ENCODE measurements at regions not wholly inside any gene's neighbourhood (a gene's known extent, or its start where the extent isn't known, plus 50 kb on each side); places are given as distances from the start of the nearest gene placed in this dataset.

DNA sequence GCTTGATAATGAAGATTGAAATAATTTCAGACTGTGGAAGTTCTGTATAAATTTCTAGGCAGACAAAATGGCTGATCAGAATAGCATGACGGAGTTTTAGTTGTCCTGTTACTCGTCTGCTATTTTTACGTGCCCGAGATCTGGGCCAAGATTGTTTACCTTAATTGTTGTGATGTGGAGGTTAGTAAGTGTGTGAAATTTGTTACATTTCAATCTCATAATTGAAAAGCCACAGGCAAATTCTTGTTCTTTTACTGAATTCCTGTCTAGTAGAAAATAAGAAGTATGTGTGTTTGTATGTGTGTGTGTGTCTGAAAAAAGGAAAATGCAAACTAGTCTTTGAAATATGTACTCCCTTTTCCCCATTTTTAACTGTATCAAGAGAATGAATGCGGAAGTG, 115.2 kb downstream of the UTRN start:
- Histone ChIP-seq H3K27ac (no peak overlapping the region), H3K4me3 (no peak overlapping the region)

DNA sequence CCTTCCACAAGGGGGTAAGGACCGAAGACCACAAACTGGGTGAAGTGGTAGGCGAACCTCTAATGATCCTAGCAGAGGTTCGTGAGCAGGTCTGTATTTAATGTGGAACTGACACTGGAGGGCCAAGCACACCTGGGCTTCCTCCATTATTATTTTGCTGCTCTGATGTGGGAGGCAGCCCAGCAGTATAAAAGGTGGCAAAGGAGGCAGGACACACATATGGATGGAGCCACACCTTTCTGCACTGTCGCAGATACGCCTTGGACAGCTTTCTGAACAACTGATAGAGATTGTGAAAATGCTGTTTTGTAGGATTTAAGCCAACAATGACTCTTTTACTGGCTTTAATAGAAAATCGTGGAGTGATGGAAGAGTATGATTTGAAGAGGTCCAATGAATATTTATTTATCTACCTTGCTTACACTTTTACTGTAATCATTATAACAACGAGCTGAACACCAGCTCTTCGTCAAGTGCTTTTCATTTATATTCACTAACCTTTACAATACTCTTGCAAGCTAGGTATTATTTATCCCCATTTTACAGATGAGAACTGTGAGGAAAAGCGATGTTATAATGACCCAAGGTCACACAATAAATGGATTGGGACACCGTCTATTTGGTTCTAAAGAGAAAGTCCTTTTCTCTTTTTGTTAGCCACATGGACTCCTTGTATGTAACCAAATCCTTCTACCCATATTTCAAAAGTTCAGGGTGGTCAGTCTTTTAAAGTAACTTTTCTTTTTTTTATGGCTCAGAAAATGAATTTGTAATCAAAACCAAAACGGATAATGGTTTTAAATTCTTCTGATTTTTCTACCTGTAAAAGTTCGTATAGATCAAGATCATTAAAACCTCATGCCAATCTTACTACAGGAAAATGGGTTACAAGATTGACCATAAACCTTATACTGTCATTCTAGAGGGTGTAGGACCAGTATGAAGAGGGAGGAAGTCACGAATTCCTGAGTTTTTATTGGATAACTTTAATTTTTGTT, 116.9 kb downstream of the UTRN start:
- H3K36me3 ChIP-seq, result no peaks in the 10 kb centered on the region
- H3K9ac ChIP-seq (ENCODE audit: low read depth in 2 of 2, low read length in 2 of 2), result no peak overlapping the region
- TF ChIP-seq, protein P1, sequence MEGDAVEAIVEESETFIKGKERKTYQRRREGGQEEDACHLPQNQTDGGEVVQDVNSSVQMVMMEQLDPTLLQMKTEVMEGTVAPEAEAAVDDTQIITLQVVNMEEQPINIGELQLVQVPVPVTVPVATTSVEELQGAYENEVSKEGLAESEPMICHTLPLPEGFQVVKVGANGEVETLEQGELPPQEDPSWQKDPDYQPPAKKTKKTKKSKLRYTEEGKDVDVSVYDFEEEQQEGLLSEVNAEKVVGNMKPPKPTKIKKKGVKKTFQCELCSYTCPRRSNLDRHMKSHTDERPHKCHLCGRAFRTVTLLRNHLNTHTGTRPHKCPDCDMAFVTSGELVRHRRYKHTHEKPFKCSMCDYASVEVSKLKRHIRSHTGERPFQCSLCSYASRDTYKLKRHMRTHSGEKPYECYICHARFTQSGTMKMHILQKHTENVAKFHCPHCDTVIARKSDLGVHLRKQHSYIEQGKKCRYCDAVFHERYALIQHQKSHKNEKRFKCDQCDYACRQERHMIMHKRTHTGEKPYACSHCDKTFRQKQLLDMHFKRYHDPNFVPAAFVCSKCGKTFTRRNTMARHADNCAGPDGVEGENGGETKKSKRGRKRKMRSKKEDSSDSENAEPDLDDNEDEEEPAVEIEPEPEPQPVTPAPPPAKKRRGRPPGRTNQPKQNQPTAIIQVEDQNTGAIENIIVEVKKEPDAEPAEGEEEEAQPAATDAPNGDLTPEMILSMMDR (IDR thresholded peaks at IDR 0.05), result no peak
- H3K4me1 ChIP-seq, result no peaks in the 10 kb centered on the region
- H3K27ac ChIP-seq, result no peak overlapping the region
- no peak for DNase-seq
- intact Hi-C loops (cut with DNase I), result no loop called here
- H3K27me3 ChIP-seq, result no peaks in the 10 kb centered on the region
- no peaks in the 10 kb centered on the region for H3K9me3 ChIP-seq
- H3K4me3 ChIP-seq, result no peak overlapping the region

More for the DNA sequence above, 115.2 kb downstream of the UTRN start:
- Histone ChIP-seq H3K27me3 (no peaks in the 10 kb centered on the region), H3K9me3 (no peaks in the 10 kb centered on the region), H3K36me3 (no peaks in the 10 kb centered on the region), H3K9ac (ENCODE audit: low read depth in 2 of 2, low read length in 2 of 2) (no peak overlapping the region), H3K4me1 (no peaks in the 10 kb centered on the region)
- intact Hi-C loops (cut with DNase I), result no loop called here
- TF ChIP-seq, protein P1 (IDR thresholded peaks at IDR 0.05), result no peak
- DNase-seq, result no peak

DNA sequence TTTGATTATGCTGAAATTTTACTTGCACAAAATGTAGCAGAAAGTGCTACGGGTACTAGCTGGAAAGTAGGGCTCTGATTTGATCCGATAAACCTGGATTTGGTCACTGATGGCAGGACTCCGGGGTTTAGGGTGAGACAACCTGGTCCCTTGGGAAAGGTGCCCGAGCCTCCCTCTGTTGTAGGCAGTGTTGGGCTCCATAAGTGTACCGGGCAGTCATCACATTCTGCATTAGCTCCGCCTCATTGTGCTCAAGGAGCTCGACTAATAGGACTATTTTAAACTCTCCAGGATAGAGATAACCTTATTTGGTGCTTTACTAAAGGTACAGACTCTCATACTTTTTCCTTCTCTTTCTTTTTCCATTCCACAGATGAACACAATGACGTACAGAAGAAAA, 117.6 kb downstream of the UTRN start:
- H3K36me3 ChIP-seq, result no peaks in the 10 kb centered on the region
- no peak for DNase-seq
- no peak overlapping the region for H3K27ac ChIP-seq
- H3K4me1 ChIP-seq, result no peaks in the 10 kb centered on the region
- intact Hi-C loops (cut with DNase I), result no loop called here
- no peaks in the 10 kb centered on the region for H3K27me3 ChIP-seq
- H3K9ac ChIP-seq (ENCODE audit: low read depth in 2 of 2, low read length in 2 of 2), result no peak overlapping the region
- H3K4me3 ChIP-seq, result no peak overlapping the region
- no peaks in the 10 kb centered on the region for H3K9me3 ChIP-seq
- TF ChIP-seq, protein P1 (IDR thresholded peaks at IDR 0.05), result no peak

DNA sequence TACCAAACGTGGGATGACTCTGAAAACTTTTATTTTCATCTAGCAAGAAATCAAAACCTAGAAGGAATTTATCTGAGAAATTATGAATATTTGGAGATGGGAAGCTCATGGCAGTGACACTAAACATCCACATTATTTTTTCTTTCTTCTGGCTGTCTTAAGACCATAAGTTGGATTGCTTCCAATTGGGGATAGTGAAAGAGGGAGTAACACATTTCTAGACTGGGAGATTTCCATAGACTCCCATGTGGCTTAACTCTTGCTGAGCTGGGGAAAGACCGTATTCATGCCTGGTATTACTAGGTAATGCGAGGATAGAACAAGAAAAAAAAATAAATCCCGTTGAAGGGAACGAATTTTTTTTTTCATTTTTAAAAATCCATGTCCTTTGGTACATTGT, 120.0 kb downstream of the UTRN start:
- H3K9me3 ChIP-seq, result no peaks in the 10 kb centered on the region
- DNase-seq, result no peak
- intact Hi-C loops (cut with DNase I), result no loop called here
- TF ChIP-seq, protein P1 (IDR thresholded peaks at IDR 0.05), result no peak
- H3K27ac ChIP-seq, result no peak overlapping the region
- H3K9ac ChIP-seq (ENCODE audit: low read depth in 2 of 2, low read length in 2 of 2), result no peak overlapping the region
- no peak overlapping the region for H3K4me3 ChIP-seq
- no peaks in the 10 kb centered on the region for H3K4me1 ChIP-seq
- no peaks in the 10 kb centered on the region for H3K27me3 ChIP-seq
- no peaks in the 10 kb centered on the region for H3K36me3 ChIP-seq

DNA sequence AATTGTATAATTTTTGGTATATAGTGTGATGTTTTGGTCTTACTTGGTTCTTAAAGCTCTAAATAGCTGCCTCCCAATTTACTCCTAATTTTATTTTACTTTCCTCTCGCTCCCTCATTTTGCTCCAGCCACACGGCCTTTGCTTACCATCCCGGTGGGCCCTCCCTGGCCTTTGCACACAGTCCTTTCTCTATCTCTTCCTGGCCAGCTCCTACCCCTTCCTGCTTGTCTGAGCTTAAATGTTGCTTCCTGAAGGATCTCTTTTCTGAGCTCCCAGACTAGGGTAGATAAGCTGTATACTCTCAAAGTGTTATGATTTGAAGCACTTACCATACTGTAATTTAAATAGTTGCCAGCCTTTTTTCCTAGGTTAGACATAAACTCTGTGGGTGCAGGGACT, 121.7 kb downstream of the UTRN start:
- DNase-seq, result no peak
- no peaks in the 10 kb centered on the region for H3K27me3 ChIP-seq
- peaks cover 9% of the 10 kb centered on the region for H3K4me1 ChIP-seq
- H3K4me3 ChIP-seq, result no peak overlapping the region
- H3K36me3 ChIP-seq, result no peaks in the 10 kb centered on the region
- H3K9me3 ChIP-seq, result no peaks in the 10 kb centered on the region
- H3K9ac ChIP-seq (ENCODE audit: low read depth in 2 of 2, low read length in 2 of 2), result no peak overlapping the region
- H3K27ac ChIP-seq, result no peak overlapping the region
- intact Hi-C loops (cut with DNase I), result no loop called here
- TF ChIP-seq, protein P1 (IDR thresholded peaks at IDR 0.05), result no peak
